CD4-positive, alpha-beta memory T cell (primary cell): ENCODE measurements at regions not wholly inside any gene's neighbourhood (a gene's known extent, or its start where the extent isn't known, plus 50 kb on each side); places are given as distances from the start of the nearest gene placed in this dataset.
A peak's percentile ranks its signal among the peaks of the same experiment; 100 is the strongest.

ENCODE experiments used
- CTCF ChIA-PET: fragments of 350-600 bp; sonication (Branson Sonifier 250); formaldehyde crosslinking; loops from one replicate; lab custom pipeline; 2021; ENCODE audit warnings: inconsistent platforms; ENCODE audit not compliant: partially characterized antibody; lab: Charles Lee
- POLR2A ChIA-PET: fragments of 350-600 bp; sonication (Branson Sonifier 250); formaldehyde crosslinking; loops from one replicate; lab custom pipeline; 2021; ENCODE audit not compliant: partially characterized antibody; lab: Charles Lee
- DNase-seq, 5 donors: peaks; one replicate each; pipeline versions ENCODE4 v3.0.0 to v3.0.0-alpha.2; 2020 to 2022; ENCODE audit warnings: mixed read lengths in 1 of 5
- H3K27ac ChIP-seq: one replicate; pipeline ENCODE4 v1.7.0; 2013; ENCODE audit warnings: low read depth, low read length
- H3K27me3 ChIP-seq: 2 replicates; pipeline ENCODE4 v1.7.0; 2013; ENCODE audit warnings: mild to moderate bottlenecking, low read length, moderate library complexity; ENCODE audit not compliant: insufficient read depth
- H3K36me3 ChIP-seq: 2 replicates; pipeline ENCODE4 v1.7.0; 2013; ENCODE audit warnings: mild to moderate bottlenecking, low read length, moderate library complexity; ENCODE audit not compliant: insufficient read depth
- H3K4me1 ChIP-seq: 2 replicates; pipeline ENCODE4 v1.7.0; 2013; ENCODE audit warnings: mild to moderate bottlenecking, low read length, moderate library complexity; ENCODE audit not compliant: insufficient read depth
- H3K4me3 ChIP-seq, 2 donors: one replicate each; pipeline ENCODE4 v1.7.0; 2013; ENCODE audit warnings: low read length in 2 of 2, mild to moderate bottlenecking in 1 of 2
- H3K9me3 ChIP-seq, 2 donors: one replicate each; pipeline ENCODE4 v1.7.0; 2013; ENCODE audit warnings: low read length in 2 of 2, control low read depth in 1 of 2; ENCODE audit not compliant: control insufficient read depth in 1 of 2
- H3K27ac Mint-ChIP-seq, 7 donors: one replicate each; pipeline ENCODE4 v1.8.0; 2020 to 2021; ENCODE audit warnings: mixed read lengths in 7 of 7, mild to moderate bottlenecking in 6 of 7, inconsistent platforms in 3 of 7, moderate library complexity in 3 of 7
- H3K27me3 Mint-ChIP-seq, 2 donors: one replicate each; pipeline ENCODE4 v1.8.0; 2020 to 2021; ENCODE audit warnings: mixed read lengths in 2 of 2
- H3K36me3 Mint-ChIP-seq, 2 donors: one replicate each; pipeline ENCODE4 v1.8.0; 2020 to 2021; ENCODE audit warnings: mixed read lengths in 2 of 2, inconsistent platforms in 1 of 2, mild to moderate bottlenecking in 1 of 2
- H3K4me1 Mint-ChIP-seq, 4 donors: one replicate each; pipeline ENCODE4 v1.8.0; 2020 to 2021; ENCODE audit warnings: mixed read lengths in 4 of 4, mild to moderate bottlenecking in 1 of 4
- H3K4me3 Mint-ChIP-seq, 8 donors: one replicate each; pipeline ENCODE4 v1.8.0; 2020 to 2021; ENCODE audit warnings: mixed read lengths in 8 of 8, mild to moderate bottlenecking in 7 of 8, moderate library complexity in 6 of 8, inconsistent platforms in 3 of 8
- H3K9me3 Mint-ChIP-seq, 8 donors: one replicate each; pipeline ENCODE4 v1.8.0; 2020 to 2021; ENCODE audit warnings: mixed read lengths in 8 of 8, mild to moderate bottlenecking in 5 of 8, inconsistent platforms in 3 of 8, moderate library complexity in 1 of 8
- intact Hi-C: fragments of 100-400 bp; cut with micrococcal nuclease; formaldehyde crosslinking; loops from one replicate; pipeline ENCODE4 v1.15.1; 2023

GRCh38 chr2:129658430-129658829 is 321.0 kb upstream of the RAB6C start:
- CTCF ChIA-PET = no interaction called here
- no peaks in the 10 kb centered on the region for H3K36me3 ChIP-seq
- no peaks in the 10 kb centered on the region for H3K4me1 ChIP-seq
- no peak overlapping the region for H3K4me3 ChIP-seq
- Mint-ChIP-seq H3K27me3 (peaks cover 0 to 3% of the 10 kb centered on the region in 2 donors), H3K36me3 (no peaks in the 10 kb centered on the region), H3K27ac (no peak overlapping the region), H3K9me3 (peaks cover 0 to 8% (median 5%) of the 10 kb centered on the region in 8 donors), H3K4me3 (no peak overlapping the region), H3K4me1 (no peaks in the 10 kb centered on the region)
- POLR2A ChIA-PET = no interaction called here
- DNase-seq = no peak
- no peaks in the 10 kb centered on the region for H3K9me3 ChIP-seq
- no peak overlapping the region for H3K27ac ChIP-seq
- intact Hi-C loops = no loop called here
- peaks cover 3% of the 10 kb centered on the region for H3K27me3 ChIP-seq

GRCh38 chr2:129661935-129662334 is 317.5 kb upstream of the RAB6C start:
- DNase-seq = no peak
- H3K27me3 Mint-ChIP-seq = peaks cover 0 to 3% of the 10 kb centered on the region in 2 donors
- Histone ChIP-seq H3K36me3 (no peaks in the 10 kb centered on the region), H3K27me3 (peaks cover 3% of the 10 kb centered on the region), H3K4me3 (no peak overlapping the region), H3K9me3 (no peaks in the 10 kb centered on the region), H3K4me1 (no peaks in the 10 kb centered on the region), H3K27ac (no peak overlapping the region)
- intact Hi-C loops = no loop called here
- H3K4me1 Mint-ChIP-seq = no peaks in the 10 kb centered on the region
- peaks cover 0 to 8% (median 5%) of the 10 kb centered on the region in 8 donors for H3K9me3 Mint-ChIP-seq
- CTCF ChIA-PET = no interaction called here
- H3K36me3 Mint-ChIP-seq = no peaks in the 10 kb centered on the region
- POLR2A ChIA-PET = no interaction called here
- H3K27ac Mint-ChIP-seq = no peak overlapping the region
- no peak overlapping the region for H3K4me3 Mint-ChIP-seq

- no peak overlapping the region for H3K4me3 Mint-ChIP-seq
- ChIA-PET CTCF (no interaction called here), POLR2A (no interaction called here)
- H3K27ac Mint-ChIP-seq = no peak overlapping the region
- H3K36me3 Mint-ChIP-seq = no peaks in the 10 kb centered on the region
- H3K27me3 Mint-ChIP-seq = no peaks in the 10 kb centered on the region
- H3K4me1 Mint-ChIP-seq = no peaks in the 10 kb centered on the region
- Histone ChIP-seq H3K27ac (no peak overlapping the region), H3K36me3 (no peaks in the 10 kb centered on the region), H3K9me3 (no peaks in the 10 kb centered on the region), H3K27me3 (no peaks in the 10 kb centered on the region), H3K4me1 (no peaks in the 10 kb centered on the region), H3K4me3 (no peak overlapping the region)
- no peaks in the 10 kb centered on the region for H3K9me3 Mint-ChIP-seq
- intact Hi-C loops = no loop called here
- no peak for DNase-seq
Observed at GRCh38 chr2:129667577-129667976, 311.9 kb upstream of the RAB6C start.

GRCh38 chr2:129672521-129672920 is 306.9 kb upstream of the RAB6C start:
- H3K27ac Mint-ChIP-seq = no peak overlapping the region
- intact Hi-C loops = no loop called here
- Histone ChIP-seq H3K9me3 (no peaks in the 10 kb centered on the region), H3K36me3 (no peaks in the 10 kb centered on the region), H3K27ac (no peak overlapping the region), H3K4me3 (no peak overlapping the region), H3K27me3 (no peaks in the 10 kb centered on the region), H3K4me1 (no peaks in the 10 kb centered on the region)
- H3K4me3 Mint-ChIP-seq = no peak overlapping the region
- H3K4me1 Mint-ChIP-seq = no peaks in the 10 kb centered on the region
- CTCF ChIA-PET = no interaction called here
- DNase-seq = no peak
- POLR2A ChIA-PET = no interaction called here
- H3K36me3 Mint-ChIP-seq = no peaks in the 10 kb centered on the region
- H3K9me3 Mint-ChIP-seq = no peaks in the 10 kb centered on the region
- H3K27me3 Mint-ChIP-seq = peaks cover 0 to 2% of the 10 kb centered on the region in 2 donors

- no peaks in the 10 kb centered on the region for H3K27me3 ChIP-seq
- no peaks in the 10 kb centered on the region for H3K4me1 ChIP-seq
- intact Hi-C loops = no loop called here
- H3K4me1 Mint-ChIP-seq = no peaks in the 10 kb centered on the region
- no peak overlapping the region for H3K4me3 Mint-ChIP-seq
- H3K9me3 ChIP-seq = no peaks in the 10 kb centered on the region
- H3K4me3 ChIP-seq = no peak overlapping the region
- ChIA-PET CTCF (no interaction called here), POLR2A (no interaction called here)
- H3K9me3 Mint-ChIP-seq = no peaks in the 10 kb centered on the region
- no peak for DNase-seq
- H3K36me3 ChIP-seq = no peaks in the 10 kb centered on the region
- no peaks in the 10 kb centered on the region for H3K36me3 Mint-ChIP-seq
- no peak overlapping the region for H3K27ac ChIP-seq
- H3K27me3 Mint-ChIP-seq = peaks cover 0 to 2% of the 10 kb centered on the region in 2 donors
- peak overlapping the region in 1 of 7 donors; percentile 1 for H3K27ac Mint-ChIP-seq
Observed at GRCh38 chr2:129673234-129673633, 306.2 kb upstream of the RAB6C start.

- CTCF ChIA-PET = no interaction called here
Observed at GRCh38 chr2:129673847-129674711, 305.4 kb upstream of the RAB6C start.

GRCh38 chr2:129678751-129679150 is 300.7 kb upstream of the RAB6C start:
- CTCF ChIA-PET = no interaction called here
- Mint-ChIP-seq H3K4me1 (no peaks in the 10 kb centered on the region), H3K27me3 (peaks cover 0 to 2% of the 10 kb centered on the region in 2 donors), H3K4me3 (no peak overlapping the region), H3K27ac (no peak overlapping the region), H3K9me3 (peaks cover 0 to 10% (median 2%) of the 10 kb centered on the region in 8 donors), H3K36me3 (no peaks in the 10 kb centered on the region)
- H3K27ac ChIP-seq = no peak overlapping the region
- DNase-seq = no peak
- H3K4me1 ChIP-seq = no peaks in the 10 kb centered on the region
- intact Hi-C loops = no loop called here
- POLR2A ChIA-PET = no interaction called here
- no peaks in the 10 kb centered on the region for H3K27me3 ChIP-seq
- H3K36me3 ChIP-seq = no peaks in the 10 kb centered on the region
- H3K4me3 ChIP-seq = no peak overlapping the region
- no peaks in the 10 kb centered on the region for H3K9me3 ChIP-seq

More at GRCh38 chr2:129673847-129674711, 305.4 kb upstream of the RAB6C start:
- Histone ChIP-seq H3K36me3 (no peaks in the 10 kb centered on the region), H3K9me3 (no peaks in the 10 kb centered on the region), H3K4me3 (no peak overlapping the region), H3K27me3 (no peaks in the 10 kb centered on the region), H3K27ac (no peak overlapping the region), H3K4me1 (no peaks in the 10 kb centered on the region)
- intact Hi-C loops = no loop called here
- Mint-ChIP-seq H3K4me3 (no peak overlapping the region), H3K27ac (no peak overlapping the region), H3K27me3 (peaks cover 0 to 2% of the 10 kb centered on the region in 2 donors), H3K9me3 (no peaks in the 10 kb centered on the region), H3K4me1 (no peaks in the 10 kb centered on the region), H3K36me3 (no peaks in the 10 kb centered on the region)
- POLR2A ChIA-PET = no interaction called here
- no peak for DNase-seq
